ENCODE measurements at regions not wholly inside any gene's neighbourhood (a gene's known extent, or its start where the extent isn't known, plus 50 kb on each side); places are given as distances from the start of the nearest gene placed in this dataset.

- TF ChIP-seq CTCF (IDR thresholded peaks at IDR 0.05; ENCODE audit: borderline replicate concordance, extremely low read depth, low read length, poor library complexity, severe bottlenecking) (no peak), EZH2 (IDR thresholded peaks at IDR 0.05; ENCODE audit: borderline replicate concordance, low read depth, low read length, severe bottlenecking) (no peak)
These were observed 190.5 kb downstream of the DTHD1 start for GRCh38 chr4:36471903-36472302.
